HEK293 (cell line): ENCODE measurements at regions not wholly inside any gene's neighbourhood (a gene's known extent, or its start where the extent isn't known, plus 50 kb on each side); places are given as distances from the start of the nearest gene placed in this dataset.

Experiments
- CTCF ChIA-PET: fragments of 350-600 bp; formaldehyde crosslinking; extraction: SDS; loops from one replicate; lab custom pipeline; 2021; ENCODE audit warnings: antibody characterized with exemption; lab: Yijun Ruan, JAX
- POLR2A ChIA-PET: fragments of 300-600 bp; formaldehyde crosslinking; extraction: SDS; loops from one replicate; lab custom pipeline; 2020; ENCODE audit warnings: antibody characterized with exemption, inconsistent platforms; lab: Yijun Ruan, JAX
- H3K27ac ChIP-seq: fragments of 200-500 bp; sonication (Bioruptor generic); 2 replicates; pipeline ENCODE4 v1.5.1; 2014; ENCODE audit warnings: low read depth, low read length, control low read depth, inconsistent platforms; ENCODE audit errors: extremely low read depth
- H3K36me3 ChIP-seq, 2 experiments: fragments of 200-500 bp in 1 of 2; sonication (Bioruptor generic) in 1 of 2; 1 replicate in 1 of 2; 2 replicates in 1 of 2; pipeline ENCODE4 v1.5.1; 2014 to 2017; ENCODE audit warnings: inconsistent platforms in 2 of 2, low read length in 2 of 2; ENCODE audit not compliant: control insufficient read depth in 2 of 2, insufficient read depth in 1 of 2
- H3K4me1 ChIP-seq: fragments of 200-500 bp; sonication (Bioruptor generic); 2 replicates; pipeline ENCODE4 v1.5.1; 2014; ENCODE audit warnings: mild to moderate bottlenecking, low read length, inconsistent platforms; ENCODE audit not compliant: control insufficient read depth, insufficient read depth
- H3K4me3 ChIP-seq: 2 replicates; pipeline ENCODE4 v1.5.1; 2011; ENCODE audit warnings: low read depth, mild to moderate bottlenecking, control low read depth, low read length, moderate library complexity
- H3K9me3 ChIP-seq: fragments of 200-500 bp; sonication (Bioruptor generic); 2 replicates; pipeline ENCODE4 v1.5.1; 2014; ENCODE audit warnings: low read depth, low read length, inconsistent platforms; ENCODE audit not compliant: control insufficient read depth, insufficient read depth
- AEBP2 ChIP-seq: fragments of 450-650 bp; formaldehyde crosslinking; IDR thresholded peaks from 2 replicates; pipeline ENCODE4 v1.5.1; 2016; ENCODE audit warnings: missing biosample characterization, missing genetic modification characterization, borderline replicate concordance
- BCL11B ChIP-seq: fragments of 450-650 bp; formaldehyde crosslinking; IDR thresholded peaks from 2 replicates; pipeline ENCODE4 v1.5.1; 2016; ENCODE audit warnings: low read depth, missing biosample characterization, missing genetic modification characterization
- EGR2 ChIP-seq: fragments of 450-650 bp; formaldehyde crosslinking; IDR thresholded peaks from 2 replicates; pipeline ENCODE4 v1.5.1; 2016; ENCODE audit warnings: low read depth, missing biosample characterization, missing genetic modification characterization
- IKZF3 ChIP-seq: fragments of 450-650 bp; IDR thresholded peaks from 2 replicates; pipeline ENCODE4 v1.5.0; 2018; ENCODE audit warnings: missing biosample characterization, mild to moderate bottlenecking, missing genetic modification characterization, moderate library complexity
- KLF17 ChIP-seq: fragments of 450-650 bp; formaldehyde crosslinking; IDR thresholded peaks from 2 replicates; pipeline ENCODE4 v1.5.1; 2016; ENCODE audit warnings: missing biosample characterization, missing genetic modification characterization
- MEIS1 ChIP-seq: sonication (generic); formaldehyde crosslinking; IDR thresholded peaks from 2 replicates; pipeline ENCODE4 v1.8.1; 2022; ENCODE audit warnings: missing genetic modification reagents, mild to moderate bottlenecking, borderline replicate concordance
- SALL2 ChIP-seq: fragments of 450-650 bp; formaldehyde crosslinking; IDR thresholded peaks from 2 replicates; pipeline ENCODE4 v1.5.0; 2017; ENCODE audit warnings: missing biosample characterization, mild to moderate bottlenecking, missing genetic modification characterization, borderline replicate concordance
- ZBTB10 ChIP-seq: fragments of 450-650 bp; formaldehyde crosslinking; IDR thresholded peaks from 2 replicates; pipeline ENCODE4 v1.5.1; 2016; ENCODE audit warnings: missing biosample characterization, missing genetic modification characterization
- ZBTB49 ChIP-seq: fragments of 450-650 bp; formaldehyde crosslinking; IDR thresholded peaks from 2 replicates; pipeline ENCODE4 v1.5.1; 2016; ENCODE audit warnings: missing biosample characterization, missing genetic modification characterization, low read depth
- ZNF174 ChIP-seq: fragments of 450-650 bp; formaldehyde crosslinking; IDR thresholded peaks from 2 replicates; pipeline ENCODE4 v1.5.0; 2017; ENCODE audit warnings: missing biosample characterization, mild to moderate bottlenecking, missing genetic modification characterization
- ZNF175 ChIP-seq: fragments of 450-650 bp; formaldehyde crosslinking; IDR thresholded peaks from 2 replicates; pipeline ENCODE4 v1.5.1; 2016; ENCODE audit warnings: missing biosample characterization, missing genetic modification characterization
- ZNF184 ChIP-seq: fragments of 450-650 bp; IDR thresholded peaks from 2 replicates; pipeline ENCODE4 v1.5.1; 2018; ENCODE audit warnings: missing biosample characterization, mild to moderate bottlenecking, missing genetic modification characterization
- ZNF211 ChIP-seq: fragments of 450-650 bp; formaldehyde crosslinking; IDR thresholded peaks from 2 replicates; pipeline ENCODE4 v1.5.1; 2016; ENCODE audit warnings: low read depth, missing biosample characterization, missing genetic modification characterization
- ZNF23 ChIP-seq: fragments of 450-650 bp; formaldehyde crosslinking; IDR thresholded peaks from 2 replicates; pipeline ENCODE4 v1.5.1; 2016; ENCODE audit warnings: missing biosample characterization, missing genetic modification characterization, borderline replicate concordance
- ZNF280C ChIP-seq: fragments of 450-650 bp; formaldehyde crosslinking; IDR thresholded peaks from 2 replicates; pipeline ENCODE4 v1.5.1; 2016; ENCODE audit warnings: missing biosample characterization, missing genetic modification characterization
- ZNF311 ChIP-seq: fragments of 450-650 bp; formaldehyde crosslinking; IDR thresholded peaks from 2 replicates; pipeline ENCODE4 v1.5.1; 2017; ENCODE audit warnings: missing biosample characterization, missing genetic modification characterization, borderline replicate concordance
- ZNF324 ChIP-seq: fragments of 450-650 bp; formaldehyde crosslinking; IDR thresholded peaks from 2 replicates; pipeline ENCODE4 v1.5.1; 2016; ENCODE audit warnings: missing biosample characterization, missing genetic modification characterization
- ZNF366 ChIP-seq: fragments of 450-650 bp; formaldehyde crosslinking; conservative IDR thresholded peaks from 2 replicates; pipeline ENCODE4 v1.5.1; 2016; ENCODE audit warnings: missing biosample characterization, missing genetic modification characterization
- ZNF473 ChIP-seq: fragments of 450-650 bp; formaldehyde crosslinking; IDR thresholded peaks from 2 replicates; pipeline ENCODE4 v1.5.1; 2017; ENCODE audit warnings: missing biosample characterization, missing genetic modification characterization
- ZNF510 ChIP-seq: fragments of 450-650 bp; formaldehyde crosslinking; IDR thresholded peaks from 2 replicates; pipeline ENCODE4 v1.5.1; 2018; ENCODE audit warnings: mild to moderate bottlenecking, missing genetic modification characterization, missing biosample characterization; ENCODE audit not compliant: insufficient replicate concordance
- ZNF544 ChIP-seq: fragments of 450-650 bp; formaldehyde crosslinking; IDR thresholded peaks from 2 replicates; pipeline ENCODE4 v1.5.0; 2017; ENCODE audit warnings: missing biosample characterization, missing genetic modification characterization
- ZNF585B ChIP-seq: fragments of 450-650 bp; formaldehyde crosslinking; IDR thresholded peaks from 2 replicates; pipeline ENCODE4 v1.5.1; 2016; ENCODE audit warnings: missing biosample characterization, missing genetic modification characterization
- ZNF596 ChIP-seq: fragments of 450-650 bp; IDR thresholded peaks from 2 replicates; pipeline ENCODE4 v1.5.0; 2018; ENCODE audit warnings: missing biosample characterization, mild to moderate bottlenecking, missing genetic modification characterization, moderate library complexity
- ZNF621 ChIP-seq: fragments of 450-650 bp; formaldehyde crosslinking; IDR thresholded peaks from 2 replicates; pipeline ENCODE4 v1.5.1; 2017; ENCODE audit warnings: missing biosample characterization, missing genetic modification characterization
- ZNF623 ChIP-seq: fragments of 450-650 bp; formaldehyde crosslinking; IDR thresholded peaks from 2 replicates; pipeline ENCODE4 v1.5.1; 2016; ENCODE audit warnings: missing biosample characterization, missing genetic modification characterization
- ZNF654 ChIP-seq: fragments of 450-650 bp; formaldehyde crosslinking; IDR thresholded peaks from 2 replicates; pipeline ENCODE4 v1.5.1; 2016; ENCODE audit warnings: low read depth, missing biosample characterization, missing genetic modification characterization

GRCh38 chr1:239733995-239734394, 347.6 kb downstream of the CHRM3 start (continued):
- TF ChIP-seq ZNF324 (tag by site-specific recombination): no peak
- TF ChIP-seq ZNF23: no peak
- TF ChIP-seq ZNF311 (tag by site-specific recombination): no peak
- no peak for TF ChIP-seq ZNF184 (tag by site-specific recombination)
- no peak for TF ChIP-seq ZNF473 (tag by site-specific recombination)
- no peak for TF ChIP-seq ZNF623 (tag by site-specific recombination)
- no peak for TF ChIP-seq ZNF654 (tag by site-specific recombination)
- TF ChIP-seq ZNF174 (tag by site-specific recombination): no peak
- TF ChIP-seq BCL11B (tag by site-specific recombination): no peak

- ChIA-PET POLR2A (no interaction called here), CTCF (no interaction called here)
- Histone ChIP-seq H3K4me3 (no peak overlapping the region), H3K9me3 (no peaks in the 10 kb centered on the region), H3K36me3 (no peaks in the 10 kb centered on the region), H3K4me1 (no peaks in the 10 kb centered on the region), H3K27ac (no peak overlapping the region)
- TF ChIP-seq MEIS1: no peak
- no peak for TF ChIP-seq ZNF621 (tag by site-specific recombination)
- no peak for TF ChIP-seq ZNF596 (tag by site-specific recombination)
- no peak for TF ChIP-seq KLF17 (tag by site-specific recombination)
- no peak for TF ChIP-seq EGR2
- no peak for TF ChIP-seq ZNF510 (tag by site-specific recombination)
- no peak for TF ChIP-seq AEBP2 (tag by site-specific recombination)
- TF ChIP-seq ZNF585B (tag by site-specific recombination): no peak
- TF ChIP-seq ZBTB49 (tag by site-specific recombination): no peak
- TF ChIP-seq ZBTB10 (tag by site-specific recombination): no peak
- TF ChIP-seq ZNF544 (tag by site-specific recombination): no peak
- no peak for TF ChIP-seq SALL2 (tag by site-specific recombination)
- TF ChIP-seq ZNF366: no peak
- TF ChIP-seq ZNF175 (tag by site-specific recombination): no peak
- TF ChIP-seq ZNF174 (tag by site-specific recombination): no peak
- TF ChIP-seq ZNF280C (tag by site-specific recombination): no peak
- TF ChIP-seq ZNF184 (tag by site-specific recombination): no peak
- TF ChIP-seq IKZF3 (tag by site-specific recombination): no peak
- no peak for TF ChIP-seq ZNF211
These were observed 348.7 kb downstream of the CHRM3 start for GRCh38 chr1:239735111-239735510.
